ENCODE measurements at regions not wholly inside any gene's neighbourhood (a gene's known extent, or its start where the extent isn't known, plus 50 kb on each side); places are given as distances from the start of the nearest gene placed in this dataset.

DNA sequence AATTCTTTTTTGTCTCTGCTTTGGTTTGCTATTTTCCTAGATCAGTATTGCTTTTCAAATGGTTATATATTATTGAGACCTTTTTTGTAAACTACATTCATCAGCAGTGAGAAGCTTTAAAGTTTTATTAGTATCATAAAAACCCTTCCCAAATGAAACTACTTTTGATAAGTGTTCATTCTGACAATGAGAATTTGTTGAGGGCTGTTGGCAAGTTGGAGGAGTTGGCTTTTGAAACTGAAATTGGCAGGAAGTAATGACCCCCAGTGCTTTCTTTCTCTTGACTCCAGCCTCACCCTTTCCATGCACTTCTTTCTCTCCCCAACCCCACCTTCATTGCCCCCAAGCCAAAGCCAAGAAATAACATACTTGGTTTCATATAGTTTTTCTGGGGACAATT lies 113.8 kb downstream of the ZIC5 start:
- no peaks in the 10 kb centered on the region for H3K4me1 ChIP-seq (ENCODE audit: control insufficient read depth, insufficient read depth, low read length)
- no peaks in the 10 kb centered on the region for H3K9me3 ChIP-seq (ENCODE audit: control insufficient read depth, low read length)
- no peaks in the 10 kb centered on the region for H3K36me3 ChIP-seq (ENCODE audit: control insufficient read depth, insufficient read depth, low read length, severe bottlenecking)
- H3K9ac ChIP-seq (ENCODE audit: low read length): no peak overlapping the region
- H3K27me3 ChIP-seq (replicated peaks; ENCODE audit: control insufficient read depth, insufficient read depth, low read length): peaks cover 4% of the 10 kb centered on the region
- DNase-seq (ENCODE audit: low read depth): no peak
- H3K4me3 ChIP-seq (ENCODE audit: low read length): no peak overlapping the region

- Histone ChIP-seq H3K4me1 (ENCODE audit: control insufficient read depth, insufficient read depth, low read length) (no peaks in the 10 kb centered on the region), H3K9me3 (ENCODE audit: control insufficient read depth, low read length) (no peaks in the 10 kb centered on the region), H3K4me3 (ENCODE audit: low read length) (no peak overlapping the region), H3K36me3 (ENCODE audit: control insufficient read depth, insufficient read depth, low read length, severe bottlenecking) (no peaks in the 10 kb centered on the region), H3K27me3 (replicated peaks; ENCODE audit: control insufficient read depth, insufficient read depth, low read length) (peaks cover 4% of the 10 kb centered on the region), H3K9ac (ENCODE audit: low read length) (no peak overlapping the region)
- DNase-seq (ENCODE audit: low read depth): no peak
These were observed 115.8 kb downstream of the ZIC5 start for GRCh38 chr13:99855526-99856420.

- Histone ChIP-seq H3K9me3 (ENCODE audit: control insufficient read depth, low read length) (no peaks in the 10 kb centered on the region), H3K9ac (ENCODE audit: low read length) (no peak overlapping the region), H3K4me1 (ENCODE audit: control insufficient read depth, insufficient read depth, low read length) (no peaks in the 10 kb centered on the region), H3K36me3 (ENCODE audit: control insufficient read depth, insufficient read depth, low read length, severe bottlenecking) (no peaks in the 10 kb centered on the region), H3K27me3 (replicated peaks; ENCODE audit: control insufficient read depth, insufficient read depth, low read length) (peaks cover 4% of the 10 kb centered on the region), H3K4me3 (ENCODE audit: low read length) (no peak overlapping the region)
- no peak for DNase-seq (ENCODE audit: low read depth)
These were observed 117.2 kb downstream of the ZIC5 start for GRCh38 chr13:99854366-99854765.

DNA sequence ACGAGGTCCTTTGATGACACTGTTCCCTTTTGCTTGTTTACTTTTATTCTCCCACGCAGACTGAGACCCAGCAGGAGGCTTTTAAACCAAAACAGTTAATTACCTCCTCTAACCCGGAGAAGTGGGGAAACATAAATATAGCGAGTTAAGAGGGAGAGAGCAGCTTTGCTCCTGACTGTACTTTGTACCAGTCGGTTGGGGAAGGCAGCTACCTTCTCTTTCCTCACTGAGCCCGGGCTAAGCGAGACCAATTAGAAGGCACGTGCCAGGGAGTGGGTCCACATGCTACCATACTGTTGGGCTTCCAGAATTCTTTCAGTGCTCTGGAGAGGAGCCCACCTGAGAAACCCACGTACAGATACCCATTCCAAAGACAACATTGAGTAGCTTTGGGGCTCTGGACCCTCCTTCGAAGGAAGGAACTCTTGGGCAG lies 124.2 kb downstream of the ZIC5 start:
- Histone ChIP-seq H3K4me3 (ENCODE audit: low read length) (no peak overlapping the region), H3K36me3 (ENCODE audit: control insufficient read depth, insufficient read depth, low read length, severe bottlenecking) (no peaks in the 10 kb centered on the region), H3K9ac (ENCODE audit: low read length) (no peak overlapping the region), H3K9me3 (ENCODE audit: control insufficient read depth, low read length) (no peaks in the 10 kb centered on the region), H3K27me3 (replicated peaks; ENCODE audit: control insufficient read depth, insufficient read depth, low read length) (peaks cover 7% of the 10 kb centered on the region), H3K4me1 (ENCODE audit: control insufficient read depth, insufficient read depth, low read length) (no peaks in the 10 kb centered on the region)
- no peak for DNase-seq (ENCODE audit: low read depth)

GRCh38 chr13:99845161-99845874 lies 126.2 kb downstream of the ZIC5 start:
- H3K9me3 ChIP-seq (ENCODE audit: control insufficient read depth, low read length): no peaks in the 10 kb centered on the region
- DNase-seq (ENCODE audit: low read depth): no peak
- peaks cover 7% of the 10 kb centered on the region for H3K27me3 ChIP-seq (replicated peaks; ENCODE audit: control insufficient read depth, insufficient read depth, low read length)
- no peaks in the 10 kb centered on the region for H3K4me1 ChIP-seq (ENCODE audit: control insufficient read depth, insufficient read depth, low read length)
- no peak overlapping the region for H3K4me3 ChIP-seq (ENCODE audit: low read length)
- H3K9ac ChIP-seq (ENCODE audit: low read length): no peak overlapping the region
- no peaks in the 10 kb centered on the region for H3K36me3 ChIP-seq (ENCODE audit: control insufficient read depth, insufficient read depth, low read length, severe bottlenecking)

DNA sequence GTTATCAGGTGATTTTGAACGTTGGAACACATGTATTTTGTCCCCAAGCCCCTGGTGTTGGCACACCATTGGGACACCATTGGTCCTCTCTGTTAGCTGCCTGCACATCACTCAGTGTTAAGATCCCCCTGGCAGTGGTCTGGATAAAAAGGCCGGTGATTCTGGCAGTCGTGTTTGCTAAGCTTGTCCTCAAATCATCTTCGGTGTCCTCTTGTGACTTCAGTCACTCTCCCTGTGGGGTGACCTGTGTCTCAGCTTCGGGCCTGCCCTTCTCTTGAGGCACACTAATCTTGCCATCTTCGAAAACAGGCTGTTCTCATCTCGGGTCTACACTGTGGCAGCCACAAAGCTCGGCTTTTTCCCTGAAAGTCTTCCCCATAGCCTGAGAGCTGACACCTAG lies 127.1 kb downstream of the ZIC5 start:
- Histone ChIP-seq H3K4me3 (ENCODE audit: low read length) (no peak overlapping the region), H3K9ac (ENCODE audit: low read length) (no peak overlapping the region), H3K36me3 (ENCODE audit: control insufficient read depth, insufficient read depth, low read length, severe bottlenecking) (no peaks in the 10 kb centered on the region), H3K9me3 (ENCODE audit: control insufficient read depth, low read length) (no peaks in the 10 kb centered on the region), H3K27me3 (replicated peaks; ENCODE audit: control insufficient read depth, insufficient read depth, low read length) (peaks cover 7% of the 10 kb centered on the region), H3K4me1 (ENCODE audit: control insufficient read depth, insufficient read depth, low read length) (no peaks in the 10 kb centered on the region)
- no peak for DNase-seq (ENCODE audit: low read depth)

DNA sequence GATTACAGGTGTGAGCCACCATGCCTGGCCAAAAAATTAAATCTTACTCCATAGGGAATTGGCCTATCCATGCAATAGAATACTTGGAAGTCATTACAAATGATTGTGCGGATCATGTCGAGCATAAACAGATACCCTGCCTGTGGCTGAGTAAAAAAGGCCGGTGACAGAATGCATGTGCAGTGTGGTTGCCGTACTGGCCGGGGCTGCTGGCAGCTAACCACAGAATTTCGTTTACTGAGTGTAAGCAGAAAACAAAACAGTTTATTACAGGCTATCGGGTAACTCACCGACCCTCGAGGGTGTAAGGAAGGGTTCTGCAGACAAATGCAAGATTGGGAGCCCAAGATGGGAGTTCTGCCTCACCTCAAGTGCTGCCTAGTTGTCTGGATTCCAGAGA lies 127.7 kb downstream of the ZIC5 start:
- Histone ChIP-seq H3K9me3 (ENCODE audit: control insufficient read depth, low read length) (no peaks in the 10 kb centered on the region), H3K36me3 (ENCODE audit: control insufficient read depth, insufficient read depth, low read length, severe bottlenecking) (no peaks in the 10 kb centered on the region), H3K4me3 (ENCODE audit: low read length) (no peak overlapping the region), H3K4me1 (ENCODE audit: control insufficient read depth, insufficient read depth, low read length) (no peaks in the 10 kb centered on the region), H3K9ac (ENCODE audit: low read length) (no peak overlapping the region), H3K27me3 (replicated peaks; ENCODE audit: control insufficient read depth, insufficient read depth, low read length) (peaks cover 7% of the 10 kb centered on the region)
- no peak for DNase-seq (ENCODE audit: low read depth)

- no peak overlapping the region for H3K9ac ChIP-seq (ENCODE audit: low read length)
- peaks cover 7% of the 10 kb centered on the region for H3K27me3 ChIP-seq (replicated peaks; ENCODE audit: control insufficient read depth, insufficient read depth, low read length)
- no peak for DNase-seq (ENCODE audit: low read depth)
These were observed 129.2 kb downstream of the ZIC5 start for GRCh38 chr13:99842405-99842804.

GRCh38 chr13:99836291-99836690 lies 135.3 kb downstream of the ZIC5 start:
- DNase-seq (ENCODE audit: low read depth): no peak
- Histone ChIP-seq H3K4me1 (ENCODE audit: control insufficient read depth, insufficient read depth, low read length) (no peaks in the 10 kb centered on the region), H3K9me3 (ENCODE audit: control insufficient read depth, low read length) (no peaks in the 10 kb centered on the region), H3K9ac (ENCODE audit: low read length) (no peak overlapping the region), H3K4me3 (ENCODE audit: low read length) (no peak overlapping the region), H3K27me3 (replicated peaks; ENCODE audit: control insufficient read depth, insufficient read depth, low read length) (no peaks in the 10 kb centered on the region), H3K36me3 (ENCODE audit: control insufficient read depth, insufficient read depth, low read length, severe bottlenecking) (no peaks in the 10 kb centered on the region)

More at GRCh38 chr13:99842405-99842804, 129.2 kb downstream of the ZIC5 start:
- no peak overlapping the region for H3K4me3 ChIP-seq (ENCODE audit: low read length)
- no peaks in the 10 kb centered on the region for H3K36me3 ChIP-seq (ENCODE audit: control insufficient read depth, insufficient read depth, low read length, severe bottlenecking)
- H3K9me3 ChIP-seq (ENCODE audit: control insufficient read depth, low read length): no peaks in the 10 kb centered on the region
- H3K4me1 ChIP-seq (ENCODE audit: control insufficient read depth, insufficient read depth, low read length): no peaks in the 10 kb centered on the region

DNA sequence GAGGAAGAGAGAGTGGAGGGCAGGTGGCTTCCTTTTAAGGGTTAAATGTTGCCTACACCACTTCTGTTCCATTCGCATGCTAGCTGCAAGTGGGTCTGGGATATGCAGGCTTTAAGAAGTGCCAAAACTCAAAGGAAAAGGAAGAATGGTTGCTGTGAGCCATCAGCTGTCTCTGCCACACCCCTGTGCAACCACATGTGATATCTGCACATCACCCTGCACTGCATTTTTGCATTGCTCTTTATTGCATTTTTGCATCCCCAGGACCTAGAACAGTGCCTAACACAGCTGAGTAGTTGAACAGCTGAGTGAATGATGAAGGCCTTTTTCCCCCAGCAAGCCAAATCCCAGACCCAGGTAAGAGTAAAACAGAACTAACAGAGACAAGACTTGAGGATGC lies 136.1 kb downstream of the ZIC5 start:
- no peaks in the 10 kb centered on the region for H3K36me3 ChIP-seq (ENCODE audit: control insufficient read depth, insufficient read depth, low read length, severe bottlenecking)
- no peak overlapping the region for H3K9ac ChIP-seq (ENCODE audit: low read length)
- H3K4me1 ChIP-seq (ENCODE audit: control insufficient read depth, insufficient read depth, low read length): no peaks in the 10 kb centered on the region
- H3K9me3 ChIP-seq (ENCODE audit: control insufficient read depth, low read length): no peaks in the 10 kb centered on the region
- no peaks in the 10 kb centered on the region for H3K27me3 ChIP-seq (replicated peaks; ENCODE audit: control insufficient read depth, insufficient read depth, low read length)
- no peak for DNase-seq (ENCODE audit: low read depth)
- H3K4me3 ChIP-seq (ENCODE audit: low read length): no peak overlapping the region

- no peak for DNase-seq (ENCODE audit: low read depth)
- H3K9ac ChIP-seq (ENCODE audit: low read length): no peak overlapping the region
- no peaks in the 10 kb centered on the region for H3K27me3 ChIP-seq (replicated peaks; ENCODE audit: control insufficient read depth, insufficient read depth, low read length)
- H3K36me3 ChIP-seq (ENCODE audit: control insufficient read depth, insufficient read depth, low read length, severe bottlenecking): no peaks in the 10 kb centered on the region
- peaks cover 5% of the 10 kb centered on the region for H3K9me3 ChIP-seq (ENCODE audit: control insufficient read depth, low read length)
- H3K4me1 ChIP-seq (ENCODE audit: control insufficient read depth, insufficient read depth, low read length): no peaks in the 10 kb centered on the region
- H3K4me3 ChIP-seq (ENCODE audit: low read length): no peak overlapping the region
These were observed 137.3 kb downstream of the ZIC5 start for GRCh38 chr13:99834246-99834645.

Data from adipocyte (in vitro differentiated cells).